ENCODE measurements at regions not wholly inside any gene's neighbourhood (a gene's known extent, or its start where the extent isn't known, plus 50 kb on each side); places are given as distances from the start of the nearest gene placed in this dataset.

DNA sequence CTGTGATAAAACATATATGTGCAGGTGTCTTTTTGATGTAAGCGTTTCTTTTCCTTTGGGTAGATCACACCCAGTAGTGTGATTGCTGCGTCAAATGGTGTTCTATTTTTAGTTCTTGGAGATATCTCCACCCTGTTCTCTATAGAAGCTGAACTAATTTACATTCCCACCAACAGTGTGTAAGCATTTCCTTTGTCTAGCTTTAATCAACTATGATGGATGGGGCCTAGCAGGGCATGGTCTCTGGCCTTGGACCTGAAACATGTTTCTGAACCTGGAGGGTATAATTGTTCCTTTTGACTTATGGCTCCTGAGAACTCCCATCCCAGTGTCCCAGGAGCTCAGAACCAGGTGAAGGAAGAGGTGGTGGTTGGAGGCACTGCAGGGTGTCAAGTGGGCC lies 93.9 kb downstream of the HAPSTR1 start:
- in situ Hi-C loops (cut with HindIII; ENCODE audit: low sequenced_read_pairs): loop anchor here (10.0 kb wide), 1 partner anchor 49 kb away; no protein-coding TSS in a partner anchor

DNA sequence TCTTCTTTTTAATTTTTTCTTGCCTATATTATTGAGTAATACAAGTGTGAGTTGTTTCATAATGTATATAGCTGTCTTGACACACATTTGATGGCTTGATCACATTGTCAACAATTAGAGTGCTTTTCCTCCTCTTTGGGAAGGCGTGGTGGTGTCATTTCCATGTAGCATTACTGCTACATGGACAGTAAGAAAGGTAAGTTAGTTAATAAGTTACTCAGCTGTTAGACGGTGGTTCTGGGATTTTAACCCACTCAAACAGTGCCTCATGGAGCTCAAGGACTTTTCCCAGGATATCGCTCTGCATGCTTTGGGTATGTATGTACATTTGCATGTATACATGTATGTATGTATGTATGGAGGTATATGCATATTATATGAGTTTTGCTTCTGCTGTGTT lies 94.6 kb downstream of the HAPSTR1 start:
- in situ Hi-C loops (cut with HindIII; ENCODE audit: low sequenced_read_pairs): loop anchor here (10.0 kb wide), 1 partner anchor 49 kb away; no protein-coding TSS in a partner anchor

DNA sequence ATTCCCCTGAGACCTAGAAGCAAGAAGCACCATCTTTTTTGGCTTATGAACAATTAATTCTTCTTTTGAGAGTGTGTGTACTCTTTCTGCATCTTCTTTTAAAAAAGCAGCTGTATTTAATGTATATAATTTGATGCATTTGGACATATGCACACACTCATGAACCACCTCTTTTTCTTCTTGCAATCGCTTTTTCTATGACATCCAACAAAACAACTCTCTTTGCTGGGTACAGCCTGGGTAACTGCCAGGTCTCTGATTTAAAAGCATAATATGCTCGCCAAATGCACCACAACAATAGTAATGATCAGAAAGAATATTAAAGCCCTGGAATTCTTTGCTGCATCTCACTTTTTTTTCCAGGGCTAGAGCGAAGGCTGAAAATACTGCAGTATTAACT lies 97.3 kb downstream of the HAPSTR1 start:
- in situ Hi-C loops (cut with HindIII; ENCODE audit: low sequenced_read_pairs): loop anchor here (10.0 kb wide), 1 partner anchor 46 kb away; no protein-coding TSS in a partner anchor

DNA sequence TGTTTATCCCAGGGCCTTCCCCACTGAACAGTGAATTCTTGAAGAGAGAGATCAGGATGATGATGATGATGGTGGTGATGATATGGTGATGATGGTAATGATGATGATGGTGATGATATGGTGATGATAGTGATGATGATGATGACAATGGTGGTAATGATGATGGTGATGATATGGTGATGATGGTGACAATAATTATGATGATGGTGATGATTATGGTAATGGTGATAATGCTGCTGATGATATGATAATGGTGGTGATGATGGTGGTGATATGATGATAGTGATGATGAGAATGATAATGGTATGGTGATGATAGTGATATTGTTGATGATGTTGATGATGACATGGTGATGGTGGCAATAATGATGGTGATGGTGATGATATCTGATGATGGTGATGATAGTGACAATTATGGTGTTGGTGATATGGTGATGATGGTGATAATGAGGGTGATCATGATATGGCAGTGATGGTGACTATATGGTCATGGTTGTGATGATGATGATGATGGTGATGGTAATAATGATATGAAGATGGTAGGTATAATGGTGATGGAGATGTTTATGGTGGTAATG lies 99.9 kb downstream of the HAPSTR1 start:
- in situ Hi-C loops (cut with HindIII; ENCODE audit: low sequenced_read_pairs): no loop called here

DNA sequence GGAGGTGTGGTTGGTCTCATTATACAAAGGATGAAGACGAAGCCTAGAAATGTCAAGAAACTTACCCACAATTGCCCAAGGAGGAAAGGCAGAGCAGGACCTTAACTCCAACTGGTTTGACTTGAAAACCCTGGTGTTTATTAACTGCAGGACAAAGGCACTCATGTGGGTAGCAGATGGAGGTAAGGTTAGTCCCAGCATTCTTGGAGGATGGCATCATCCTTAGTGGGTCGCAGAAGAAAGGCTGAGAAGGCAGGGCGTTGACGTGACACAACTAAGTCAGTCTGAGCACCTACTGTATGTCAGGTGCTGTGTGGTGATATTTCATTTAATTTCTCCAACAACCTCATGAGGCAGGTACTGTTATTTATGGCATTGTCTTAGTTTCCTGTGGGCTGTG lies 101.3 kb downstream of the HAPSTR1 start:
- in situ Hi-C loops (cut with HindIII; ENCODE audit: low sequenced_read_pairs): no loop called here

DNA sequence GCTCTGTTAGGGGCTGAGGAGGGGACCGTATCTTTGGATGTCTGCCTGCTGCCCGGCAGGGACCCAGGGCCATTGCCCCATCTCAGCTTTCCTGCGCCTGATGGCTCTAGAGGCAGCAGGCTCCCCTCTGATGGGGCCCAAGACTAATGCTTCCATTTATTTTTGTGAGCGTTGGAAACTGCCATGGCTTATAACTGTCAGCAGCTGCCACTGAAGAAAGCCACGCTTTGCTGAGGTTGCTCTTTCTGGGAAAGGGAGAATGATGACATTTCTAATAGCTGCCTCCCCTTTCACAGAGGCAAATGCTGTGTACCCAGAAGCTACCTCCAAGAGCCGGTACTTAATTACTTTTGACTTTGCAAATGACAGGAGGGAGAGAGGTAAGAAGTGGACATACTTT lies 103.8 kb downstream of the HAPSTR1 start:
- in situ Hi-C loops (cut with HindIII; ENCODE audit: low sequenced_read_pairs): no loop called here

DNA sequence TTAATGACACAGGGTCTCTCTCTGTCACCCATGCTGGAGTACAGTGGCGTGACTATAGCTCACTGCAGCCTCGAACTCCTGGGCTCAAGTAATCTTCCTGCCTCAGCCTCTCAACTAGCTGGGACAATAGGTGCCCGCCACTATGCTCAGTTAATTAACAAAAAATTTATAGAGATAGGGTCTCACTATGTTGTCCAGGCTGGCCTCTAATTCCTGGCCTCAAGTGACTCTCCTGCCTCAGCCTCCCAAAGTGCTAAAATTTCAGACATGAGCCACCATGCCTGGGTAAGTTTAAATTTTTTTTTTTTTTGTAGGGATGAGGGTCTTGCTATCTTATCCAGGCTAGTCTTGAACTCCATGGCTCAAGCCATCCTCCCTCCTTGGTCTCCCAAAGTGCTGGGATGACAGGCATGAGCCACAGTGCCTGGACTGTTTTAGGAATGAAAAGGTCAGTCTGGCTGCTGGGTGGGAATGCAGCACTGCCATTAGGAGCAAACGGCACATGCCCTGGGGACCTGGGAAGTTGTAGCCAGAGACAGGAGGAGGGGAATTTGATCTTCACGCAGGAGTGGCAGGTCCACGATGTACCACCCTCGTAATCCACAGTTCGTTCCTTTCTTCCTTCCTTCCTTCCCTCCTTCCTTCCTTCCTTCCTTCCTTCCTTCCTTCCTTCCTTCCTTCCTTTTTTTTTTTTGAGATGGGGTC lies 106.7 kb downstream of the HAPSTR1 start:
- in situ Hi-C loops (cut with HindIII; ENCODE audit: low sequenced_read_pairs): no loop called here

DNA sequence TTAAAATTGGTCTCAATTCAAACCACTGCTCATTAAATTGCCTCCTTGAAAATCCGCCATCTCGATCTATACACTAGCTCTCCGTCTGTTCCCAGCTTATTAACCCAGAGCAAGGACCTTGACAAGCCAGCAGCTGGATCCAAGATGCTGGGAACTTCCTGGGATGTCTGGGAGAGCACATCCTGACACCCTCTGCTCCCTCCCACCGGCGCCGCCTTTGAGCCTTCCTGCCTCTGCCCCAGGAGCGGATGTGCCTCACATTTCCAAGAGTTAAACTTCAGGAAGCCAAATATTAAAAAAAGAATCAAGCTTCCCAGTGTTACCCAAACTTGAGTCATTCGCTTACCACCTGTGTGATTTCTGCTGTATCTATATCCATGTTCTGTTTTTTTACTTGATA lies 107.9 kb downstream of the HAPSTR1 start:
- in situ Hi-C loops (cut with HindIII; ENCODE audit: low sequenced_read_pairs): no loop called here

DNA sequence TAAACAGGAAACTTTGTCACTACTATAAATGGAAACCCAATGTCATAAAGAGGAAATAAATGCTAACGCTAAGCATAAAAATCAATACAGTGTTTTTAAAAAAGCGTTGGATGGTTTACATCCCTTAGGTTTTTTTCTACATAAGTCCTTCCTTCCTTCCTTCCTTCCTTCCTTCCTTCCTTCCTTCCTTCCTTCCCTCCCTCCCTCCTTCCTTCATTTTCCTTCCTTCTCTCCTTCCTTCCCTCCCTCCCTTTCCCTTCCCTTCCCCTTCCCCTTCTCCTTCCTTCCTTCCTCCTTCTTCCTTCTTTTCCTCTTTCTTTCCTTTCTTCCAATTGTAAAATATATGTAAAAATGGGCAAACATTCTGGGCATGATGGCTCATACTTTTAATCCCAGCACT lies 108.3 kb downstream of the HAPSTR1 start:
- in situ Hi-C loops (cut with HindIII; ENCODE audit: low sequenced_read_pairs): no loop called here

DNA sequence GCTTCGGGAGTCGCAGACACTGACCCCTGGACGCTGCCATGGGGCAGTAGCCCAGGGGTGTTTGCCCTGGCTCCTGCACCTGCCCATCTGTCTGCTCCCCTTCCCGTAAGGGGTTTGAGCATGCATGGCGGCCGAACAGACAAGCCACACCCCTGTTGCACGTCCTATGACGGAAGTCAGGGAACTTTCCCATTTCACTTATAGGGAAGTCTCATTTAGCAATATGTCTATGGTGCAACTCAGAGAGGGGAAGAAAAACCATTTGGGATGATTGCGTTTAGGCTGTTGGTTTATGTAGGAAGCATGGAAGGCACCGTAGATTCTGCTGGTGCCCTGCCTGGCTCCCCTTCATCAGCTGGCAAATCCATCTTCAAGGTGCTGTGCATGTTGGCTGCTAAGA lies 112.5 kb downstream of the HAPSTR1 start:
- in situ Hi-C loops (cut with HindIII; ENCODE audit: low sequenced_read_pairs): no loop called here

DNA sequence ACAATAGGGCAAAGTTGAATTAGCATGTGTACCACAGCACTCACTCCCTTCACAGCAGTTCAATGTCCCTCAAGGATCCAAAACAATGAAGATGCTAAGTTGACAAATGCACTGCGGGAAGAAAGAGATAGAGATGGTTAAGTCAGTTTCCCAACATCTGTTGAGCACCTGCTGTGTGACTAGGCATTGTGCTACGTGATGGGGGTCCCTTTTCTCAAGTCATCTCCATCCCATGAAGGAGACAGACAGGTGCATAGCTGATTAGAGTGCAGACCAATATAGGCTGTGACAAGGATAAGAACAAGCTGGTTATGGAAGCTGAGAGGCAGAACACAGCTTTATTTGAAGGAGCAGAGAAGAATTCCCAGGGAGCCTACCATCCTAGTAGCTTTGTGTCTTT lies 114.2 kb downstream of the HAPSTR1 start:
- in situ Hi-C loops (cut with HindIII; ENCODE audit: low sequenced_read_pairs): no loop called here

DNA sequence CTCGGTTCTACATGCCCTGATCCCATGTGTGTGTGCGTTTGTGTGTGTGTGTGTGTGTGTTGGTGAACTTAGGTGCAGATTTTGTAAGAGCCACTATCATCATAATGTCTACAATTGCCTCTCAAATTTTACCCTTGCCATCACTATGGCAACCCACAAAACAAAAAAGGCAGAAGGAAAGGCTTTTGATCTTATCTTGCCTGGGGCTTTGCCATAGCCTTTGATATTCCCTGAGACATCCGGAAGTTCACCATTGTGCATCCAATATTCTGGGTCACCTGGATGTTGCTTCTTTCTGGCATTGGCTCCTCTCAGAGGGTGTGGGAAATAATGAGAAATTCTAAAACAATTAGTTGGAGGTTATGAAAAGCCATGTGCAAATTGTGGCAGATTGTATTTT lies 114.7 kb downstream of the HAPSTR1 start:
- in situ Hi-C loops (cut with HindIII; ENCODE audit: low sequenced_read_pairs): no loop called here

DNA sequence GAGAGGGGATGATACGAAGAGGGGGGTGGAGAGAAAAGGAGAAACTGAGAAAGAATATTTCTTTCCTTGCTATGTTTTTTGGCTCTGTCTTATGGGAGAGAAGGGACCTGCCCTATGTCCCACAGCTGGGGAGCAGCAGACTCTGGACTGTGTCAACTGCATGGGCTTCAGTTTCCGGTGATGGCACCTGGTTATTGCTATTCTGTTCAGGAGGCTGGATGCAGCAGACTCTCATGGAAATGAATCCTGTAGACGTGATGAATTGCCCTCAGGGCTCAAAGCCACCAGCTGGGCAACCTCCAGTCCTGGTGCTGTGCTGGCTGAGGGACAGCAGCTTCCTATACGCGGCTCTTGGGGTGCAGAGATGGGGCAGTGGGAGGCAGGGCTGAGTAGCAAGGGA lies 121.2 kb downstream of the HAPSTR1 start:
- in situ Hi-C loops (cut with HindIII; ENCODE audit: low sequenced_read_pairs): no loop called here

DNA sequence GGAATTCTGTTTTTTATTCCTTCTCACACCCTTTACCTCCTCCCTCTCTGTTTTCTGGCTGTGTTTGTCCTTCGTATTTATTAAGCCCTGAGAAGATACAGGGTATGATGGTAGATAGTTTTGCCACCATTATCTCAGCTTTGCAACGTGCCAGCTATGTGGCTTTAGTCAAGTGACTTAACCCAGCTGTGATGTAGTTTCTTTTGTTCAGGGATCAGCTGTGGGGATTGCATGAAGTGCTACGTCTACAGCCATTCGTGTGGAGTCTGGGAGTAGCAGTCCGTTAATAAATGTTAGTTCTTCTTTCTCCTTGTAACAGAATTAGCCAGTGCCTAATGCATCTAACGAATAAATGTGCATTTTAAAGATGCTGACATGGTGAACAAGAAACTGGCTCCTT lies 128.4 kb downstream of the HAPSTR1 start:
- in situ Hi-C loops (cut with HindIII; ENCODE audit: low sequenced_read_pairs): no loop called here

DNA sequence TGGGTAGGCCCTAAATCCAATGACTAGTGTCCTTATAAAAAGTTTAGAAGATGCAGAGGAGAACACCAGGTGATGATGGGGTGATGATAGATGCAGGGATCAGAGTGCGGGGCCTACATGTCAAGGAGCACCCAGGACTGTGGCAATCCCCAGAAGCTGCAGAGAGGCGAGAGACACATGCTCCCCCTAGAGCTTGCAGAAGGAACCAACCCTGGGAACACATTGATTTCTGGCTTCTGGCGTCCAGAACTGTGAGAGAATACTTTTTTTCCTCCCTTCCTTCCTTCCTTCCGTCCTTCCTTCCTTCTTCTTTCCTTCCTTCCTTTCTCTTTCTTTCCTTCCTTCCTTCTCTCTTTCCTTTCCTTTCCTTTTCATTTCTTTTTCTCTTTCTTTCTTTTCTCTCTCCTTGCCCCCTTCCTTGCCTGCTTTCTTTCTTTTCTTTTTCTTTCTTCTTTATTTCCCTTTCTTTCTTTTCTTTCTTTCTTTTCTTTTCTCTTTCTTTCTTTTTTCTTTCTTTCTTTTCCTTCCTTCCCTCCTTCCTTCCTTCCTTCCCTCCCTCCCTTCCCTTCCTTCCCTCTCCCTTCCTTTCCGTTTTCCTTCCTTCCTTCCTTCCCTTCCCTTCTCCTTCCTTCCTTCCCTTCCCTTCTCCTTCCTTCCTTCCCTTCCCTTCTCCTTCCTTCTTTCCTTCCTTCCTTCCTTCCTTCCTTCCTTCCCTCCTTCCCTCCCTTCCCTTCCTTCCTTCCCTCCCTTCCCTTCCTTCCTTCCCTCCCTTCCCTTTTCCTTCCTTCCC lies 134.3 kb downstream of the HAPSTR1 start:
- in situ Hi-C loops (cut with HindIII; ENCODE audit: low sequenced_read_pairs): no loop called here

DNA sequence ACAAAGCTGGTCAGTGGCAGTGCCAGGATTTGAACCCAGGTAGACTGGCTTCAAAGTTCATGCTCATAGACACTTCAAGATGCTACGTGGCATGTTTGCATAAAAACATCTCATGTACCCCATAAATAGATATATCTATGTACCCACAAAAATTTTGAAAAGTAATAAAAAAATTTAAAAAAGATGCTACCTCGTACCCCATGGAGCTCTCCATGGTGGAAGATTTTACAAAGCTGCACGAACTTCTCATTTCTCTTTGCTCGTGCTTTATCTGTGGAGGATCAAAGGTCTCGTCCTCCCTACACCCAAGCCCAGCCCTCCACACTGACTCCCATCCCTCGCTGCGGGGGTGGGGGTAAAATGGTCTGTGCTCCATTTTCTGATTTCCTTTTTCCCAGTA lies 135.5 kb downstream of the HAPSTR1 start:
- in situ Hi-C loops (cut with HindIII; ENCODE audit: low sequenced_read_pairs): no loop called here

DNA sequence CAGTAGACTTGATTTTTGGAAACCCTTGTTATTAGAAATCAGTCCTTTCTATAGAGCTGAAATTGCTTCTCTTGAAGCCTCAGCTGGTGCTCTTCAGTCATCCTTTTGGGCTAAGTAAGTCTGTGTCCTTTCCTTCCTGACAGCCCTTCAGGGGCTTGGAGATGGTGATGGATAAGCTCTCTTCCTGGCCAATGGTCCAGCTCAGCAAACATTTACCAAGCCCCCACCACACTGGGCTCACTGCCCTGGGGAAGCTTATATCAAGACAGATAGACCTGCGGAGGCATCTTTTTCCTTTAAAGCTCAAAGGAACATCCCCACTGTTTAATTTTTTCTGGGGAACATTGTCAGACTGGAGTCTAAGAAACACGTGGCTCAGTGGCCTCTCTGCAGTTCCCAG lies 139.6 kb downstream of the HAPSTR1 start:
- in situ Hi-C loops (cut with HindIII; ENCODE audit: low sequenced_read_pairs): loop anchor here (10.0 kb wide), 1 partner anchor 46 kb away; no protein-coding TSS in a partner anchor

DNA sequence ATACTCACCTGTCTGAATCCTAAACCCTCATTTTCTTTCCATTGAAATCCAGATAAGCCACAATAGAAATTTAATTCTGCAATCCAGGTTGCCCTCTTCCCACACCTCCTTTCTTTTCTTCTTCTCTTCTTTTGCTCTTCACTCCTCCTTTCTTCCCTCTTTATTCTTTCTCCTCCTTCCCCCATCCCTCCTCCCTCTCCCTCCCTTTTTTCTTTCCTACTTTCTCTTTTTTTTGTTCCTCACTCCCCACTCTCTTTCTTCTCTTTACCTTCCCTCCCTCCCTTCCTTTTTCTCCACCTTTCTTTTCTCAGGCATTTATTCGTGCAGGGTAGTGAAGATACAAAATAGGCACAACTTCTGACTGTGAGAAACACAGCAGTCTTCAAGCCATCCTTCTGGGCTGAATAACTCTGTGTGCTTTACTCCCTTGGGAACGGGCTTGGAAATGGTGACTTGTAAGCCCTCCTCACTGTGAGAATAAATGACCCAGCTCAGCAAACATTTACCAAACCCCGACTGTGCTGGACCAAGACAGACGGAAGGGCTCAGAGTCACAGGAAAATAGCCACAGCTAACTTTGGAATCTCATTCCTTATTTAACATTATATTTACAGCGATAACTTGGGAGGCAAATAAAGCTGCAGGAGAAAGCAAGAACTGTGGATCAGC lies 140.8 kb downstream of the HAPSTR1 start:
- in situ Hi-C loops (cut with HindIII; ENCODE audit: low sequenced_read_pairs): loop anchor here (10.0 kb wide), 1 partner anchor 47 kb away; no protein-coding TSS in a partner anchor

DNA sequence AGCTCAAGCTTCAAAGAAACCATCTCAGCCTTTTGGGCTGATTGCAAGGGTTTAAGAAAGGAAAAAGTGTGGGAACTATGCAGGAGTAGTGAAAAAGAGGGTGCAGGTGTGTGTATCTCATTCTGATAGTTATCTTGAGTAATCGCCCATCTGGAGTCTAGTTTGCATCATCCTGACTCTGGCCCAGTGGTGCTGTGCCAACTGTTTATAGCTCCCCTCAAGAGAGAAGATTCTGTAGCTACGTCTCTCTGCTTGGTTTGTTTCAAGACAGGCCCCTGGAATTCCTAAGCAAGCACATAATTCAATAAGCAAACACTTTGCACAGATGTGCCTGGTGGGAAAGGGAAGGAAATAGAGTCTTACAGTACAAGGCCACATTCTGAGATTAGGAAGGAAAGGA lies 144.4 kb downstream of the HAPSTR1 start:
- in situ Hi-C loops (cut with HindIII; ENCODE audit: low sequenced_read_pairs): loop anchor here (10.0 kb wide), 1 partner anchor 51 kb away; no protein-coding TSS in a partner anchor

DNA sequence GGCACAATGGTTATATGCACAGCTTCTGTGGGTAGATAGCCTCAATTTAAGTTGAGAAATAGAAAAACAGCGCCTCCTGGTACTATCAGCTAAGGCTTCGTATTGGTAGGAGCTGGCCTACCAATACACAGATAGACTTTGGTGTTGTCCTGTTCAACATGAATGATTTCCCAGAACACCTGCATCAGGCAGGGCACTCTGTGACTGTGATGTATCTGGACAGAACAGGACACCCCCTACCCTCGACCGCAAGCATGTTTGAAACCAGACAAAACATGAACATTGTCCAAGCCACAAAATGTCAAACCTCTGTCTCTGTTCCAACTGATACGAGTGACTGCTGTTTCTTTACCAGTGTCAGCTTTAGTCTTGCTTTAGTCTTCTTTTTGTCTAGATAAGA lies 144.9 kb downstream of the HAPSTR1 start:
- in situ Hi-C loops (cut with HindIII; ENCODE audit: low sequenced_read_pairs): loop anchor here (10.0 kb wide), 1 partner anchor 52 kb away; no protein-coding TSS in a partner anchor

DNA sequence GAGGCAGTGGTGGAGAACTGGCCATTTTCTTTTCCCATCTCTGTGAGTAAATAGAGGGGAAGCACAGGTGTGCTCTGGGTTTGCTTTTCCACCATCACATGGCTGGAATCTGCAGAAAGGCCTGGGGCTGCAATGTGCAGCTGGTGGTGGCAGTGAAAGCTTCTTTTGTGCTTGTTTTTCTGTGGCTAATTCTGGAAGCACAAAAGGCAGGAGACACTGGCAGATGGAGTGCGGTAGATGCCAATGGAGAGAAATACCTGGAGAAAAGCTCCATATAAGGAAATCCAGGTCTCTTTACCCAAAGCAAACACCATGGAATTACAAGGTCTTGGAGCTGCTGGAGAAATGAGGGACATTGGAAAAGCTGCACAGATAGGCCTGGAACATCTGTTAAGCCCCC lies 146.9 kb downstream of the HAPSTR1 start:
- in situ Hi-C loops (cut with HindIII; ENCODE audit: low sequenced_read_pairs): loop anchor here (10.0 kb wide), 1 partner anchor 54 kb away; no protein-coding TSS in a partner anchor

Data from DLD1 (cell line).